Right ventricle myocardium inferior (tissue), 1 donor: ENCODE measurements at regions not wholly inside any gene's neighbourhood (a gene's known extent, or its start where the extent isn't known, plus 50 kb on each side); places are given as distances from the start of the nearest gene placed in this dataset.
"Not testable (repeated sequence)": the region's sequence is repeated elsewhere in the genome, so short reads cannot be mapped to it uniquely, and the experiment has no call there.

Source experiments
- ATAC-seq: fragments of 200-7000 bp; cut with Tn5 transposase; one replicate; pipeline ENCODE4 v1.9.1; 2020; ENCODE audit warnings: mild to moderate bottlenecking, moderate library complexity
- DNase-seq: peaks from one replicate; pipeline ENCODE4 v3.0.0; 2021; ENCODE audit errors: missing footprints
- intact Hi-C: fragments of 100-400 bp; cut with DNase I; formaldehyde crosslinking; loops from one replicate; pipeline ENCODE4 v1.11.0; 2022
- donor health status: DM: no; HTN: yes; CAD: no; lungs with severe emphysema.

DNA sequence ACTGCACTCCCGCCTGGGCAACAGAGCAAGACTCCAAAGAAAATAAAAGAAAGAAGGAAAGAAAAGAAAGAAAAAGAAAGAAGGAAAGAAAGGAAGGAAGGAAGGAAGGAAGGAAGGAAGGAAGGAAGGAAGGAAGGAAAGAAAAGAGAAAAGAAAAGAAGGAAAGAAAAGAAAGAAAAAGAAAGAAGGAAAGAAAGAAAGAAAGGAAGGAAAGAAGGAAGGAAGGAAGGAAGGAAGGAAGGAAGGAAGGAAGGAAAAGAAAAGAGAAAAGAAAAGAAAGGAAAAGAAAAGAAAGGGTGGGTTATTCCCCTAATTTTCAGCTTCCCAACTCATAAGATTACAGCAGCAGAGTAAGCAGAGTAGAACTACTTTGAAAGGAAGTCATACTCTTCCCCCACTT, 64.4 kb downstream of the TMEM200C start:
- intact Hi-C loops, ATAC-seq, DNase-seq: not testable (repeated sequence)

DNA sequence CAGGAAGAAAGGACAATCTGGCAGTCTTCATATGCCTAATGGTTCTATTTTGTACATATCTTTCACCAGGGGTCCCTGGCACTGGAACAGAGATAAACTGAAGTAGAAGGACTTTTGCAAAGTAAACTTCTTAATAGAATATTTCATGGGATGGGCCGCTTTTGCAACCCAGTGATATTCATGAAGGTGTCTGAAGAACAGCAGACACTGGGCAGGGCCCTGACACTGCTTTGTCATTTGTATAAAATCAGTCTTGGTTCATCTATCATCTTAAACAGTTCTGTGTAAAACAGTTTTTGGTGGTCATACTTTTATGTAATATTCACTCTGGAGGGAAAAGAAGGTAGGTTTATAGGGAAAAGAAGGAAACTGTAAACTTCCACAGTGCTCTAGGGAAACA, 66.4 kb downstream of the TMEM200C start:
- intact Hi-C loops, result no loop called here
- ATAC-seq (no peak), DNase-seq (no peak)

DNA sequence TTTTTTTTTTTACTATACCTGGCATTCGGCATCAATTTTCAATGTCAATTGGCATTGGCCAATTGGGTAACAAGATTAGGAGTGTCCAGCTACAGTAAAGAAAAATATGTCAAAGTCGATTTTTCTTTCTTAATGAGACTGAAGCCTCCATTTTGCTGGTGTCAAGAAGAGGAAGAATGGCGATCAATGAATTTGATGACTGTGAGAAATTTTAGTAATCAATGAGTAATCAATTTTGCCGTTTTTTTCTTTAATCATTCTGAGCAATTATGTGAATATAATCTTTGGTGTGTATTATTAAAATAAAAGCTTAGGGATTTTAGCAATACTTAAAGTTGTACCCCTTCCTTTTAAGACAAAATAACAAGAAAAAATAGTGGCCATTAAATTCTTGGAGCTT, 69.7 kb downstream of the TMEM200C start:
- ATAC-seq, result no peak
- no peak for DNase-seq
- intact Hi-C loops, result no loop called here

DNA sequence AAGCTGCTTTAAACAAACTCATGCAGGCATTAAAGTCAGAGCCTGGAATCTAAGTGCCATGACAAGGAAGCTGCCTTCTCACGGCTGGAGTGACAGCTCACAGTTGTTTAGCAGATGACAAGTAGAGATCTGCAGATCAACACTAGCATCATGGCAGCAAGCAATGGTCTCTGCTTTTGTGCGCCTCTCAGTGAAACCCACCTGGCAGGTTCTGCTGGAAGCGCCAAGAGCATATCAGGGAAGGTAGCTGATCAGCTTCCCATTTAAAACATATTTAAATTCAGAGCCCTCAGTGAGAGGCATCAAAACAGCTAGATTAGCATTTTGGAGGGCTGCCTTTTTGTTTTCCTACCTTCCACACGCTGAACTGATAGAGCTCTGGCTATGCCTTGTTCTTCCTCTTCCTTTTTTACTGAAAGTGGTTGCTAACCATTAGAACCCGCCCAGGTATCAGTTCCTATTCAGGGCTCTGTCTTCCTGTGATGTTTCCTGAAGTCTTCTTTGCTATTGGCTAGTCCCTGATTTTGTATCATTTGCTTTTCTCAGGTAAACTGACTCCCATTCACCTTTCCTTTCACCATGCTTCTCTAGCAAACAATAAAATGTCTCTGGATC, 70.8 kb downstream of the TMEM200C start:
- intact Hi-C loops, result no loop called here
- ATAC-seq (no peak), DNase-seq (no peak)

DNA sequence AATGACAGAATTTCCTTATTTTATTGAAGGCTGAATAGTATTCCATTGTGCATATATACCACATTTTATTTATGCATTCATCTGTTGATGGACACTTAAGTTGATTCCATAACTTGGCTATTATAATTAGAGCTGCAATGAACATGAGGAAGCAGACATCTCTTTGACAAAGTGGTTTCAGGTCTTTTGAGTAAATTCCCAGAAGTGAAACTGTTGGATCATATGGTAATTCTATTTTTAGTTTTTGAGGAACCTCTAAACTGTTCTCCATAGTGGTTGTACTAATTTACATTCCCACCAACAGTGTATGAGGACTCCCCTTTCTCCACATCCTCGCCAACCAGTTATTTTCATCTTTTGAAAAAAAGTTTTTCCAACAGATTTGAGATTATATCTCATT, 77.5 kb downstream of the TMEM200C start:
- ATAC-seq, result no peak
- DNase-seq, result no peak
- intact Hi-C loops, result no loop called here

DNA sequence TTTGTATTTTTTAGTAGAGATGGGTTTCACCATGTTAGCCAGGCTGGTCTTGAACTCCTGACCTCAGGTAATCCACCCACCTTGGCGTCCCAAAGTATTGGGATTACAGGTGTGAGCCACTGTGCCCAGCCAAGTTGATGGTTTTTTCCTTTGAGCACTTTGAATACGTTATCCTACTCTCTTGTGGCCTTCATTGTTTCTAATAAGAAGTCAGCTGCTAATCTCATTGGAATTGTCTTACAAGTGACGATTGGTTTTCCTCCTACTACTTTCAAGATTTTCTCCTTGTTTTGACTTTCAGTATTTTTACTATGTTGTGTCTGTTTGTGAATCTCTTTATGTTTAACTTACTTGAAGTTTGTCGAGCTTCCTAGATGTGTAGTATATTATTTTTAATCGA, 88.5 kb downstream of the TMEM200C start:
- ATAC-seq (no peak), DNase-seq (no peak)
- intact Hi-C loops, result no loop called here

DNA sequence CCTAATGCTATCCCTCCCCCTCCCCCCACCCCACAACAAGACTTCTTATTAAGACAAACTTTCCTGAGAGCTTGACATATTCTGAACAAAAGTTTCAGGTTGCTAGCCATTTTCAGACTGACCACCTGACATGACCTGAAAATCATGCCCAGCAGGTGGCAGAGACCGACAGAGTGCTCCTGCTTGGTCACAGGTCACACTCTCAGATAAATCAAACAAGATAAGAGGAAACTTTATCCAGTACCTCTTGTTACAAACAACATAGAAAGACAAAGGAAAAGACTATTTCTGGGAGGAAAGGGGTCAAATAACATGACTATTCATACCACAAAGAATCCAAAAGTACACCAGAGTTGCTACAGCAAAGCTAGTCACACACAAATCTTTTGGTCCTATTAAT, 107.4 kb downstream of the TMEM200C start:
- intact Hi-C loops, result no loop called here
- DNase-seq, result no peak

DNA sequence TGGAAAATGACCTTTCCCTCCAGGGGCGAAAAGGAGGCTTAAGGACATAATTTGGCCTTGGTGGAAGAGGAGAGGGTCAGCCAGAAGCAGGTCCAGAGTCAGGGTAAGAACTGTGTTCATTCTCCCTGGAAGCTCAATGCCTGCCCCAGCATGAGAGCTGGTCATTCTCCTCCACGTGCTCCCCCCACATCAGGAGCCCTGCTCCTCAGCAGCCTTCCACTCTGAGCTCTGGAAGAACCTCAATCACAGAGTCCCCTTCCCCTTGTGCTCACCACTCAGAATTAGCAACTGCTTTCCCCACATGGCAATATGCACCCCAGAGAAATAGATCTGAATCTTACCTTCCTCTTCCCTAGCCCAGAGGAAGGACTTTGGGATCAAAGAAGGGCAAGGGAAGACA, 115.4 kb downstream of the TMEM200C start:
- intact Hi-C loops, result no loop called here
- DNase-seq, result no peak
- ATAC-seq, result no peak

More for the DNA sequence above, 107.4 kb downstream of the TMEM200C start:
- no peak for ATAC-seq

DNA sequence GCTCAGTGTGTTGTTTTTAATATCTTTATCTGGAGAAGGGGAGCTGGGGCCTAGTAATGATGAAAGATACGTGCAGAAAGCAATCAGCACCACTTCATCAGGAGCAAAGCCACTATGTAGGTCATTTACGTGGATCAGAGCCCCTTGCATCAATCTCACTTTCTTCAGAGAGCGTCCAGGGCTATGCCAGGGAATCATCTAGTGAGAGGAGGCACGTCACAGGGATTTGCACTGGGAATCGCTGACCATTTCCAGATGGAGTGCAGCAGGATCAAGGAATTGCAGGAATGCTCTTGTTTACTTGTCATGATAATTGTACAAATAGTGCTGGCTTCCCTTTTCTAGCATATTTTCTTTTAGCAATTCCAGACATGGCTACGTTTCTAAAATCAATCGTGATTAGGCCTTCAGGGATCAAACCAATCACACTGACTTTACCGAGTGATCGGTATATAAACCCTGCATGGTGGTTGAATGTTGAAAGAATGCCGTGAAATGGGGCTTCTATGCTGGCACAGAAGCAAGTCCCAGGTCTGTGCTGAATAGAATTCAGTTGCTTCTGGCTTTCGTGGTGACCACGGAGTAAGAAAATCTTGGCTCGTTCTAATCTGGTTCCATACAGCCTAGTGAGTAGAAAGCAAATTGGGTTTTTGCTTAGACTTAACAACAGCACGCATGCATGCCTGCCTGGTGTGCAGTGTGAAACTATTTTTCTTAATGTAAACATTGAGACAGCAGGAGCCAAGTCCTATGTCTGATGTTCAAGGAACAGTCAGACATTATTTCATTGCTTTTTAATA, 122.8 kb downstream of the TMEM200C start:
- ATAC-seq, result no peak
- DNase-seq, result no peak
- intact Hi-C loops, result no loop called here

DNA sequence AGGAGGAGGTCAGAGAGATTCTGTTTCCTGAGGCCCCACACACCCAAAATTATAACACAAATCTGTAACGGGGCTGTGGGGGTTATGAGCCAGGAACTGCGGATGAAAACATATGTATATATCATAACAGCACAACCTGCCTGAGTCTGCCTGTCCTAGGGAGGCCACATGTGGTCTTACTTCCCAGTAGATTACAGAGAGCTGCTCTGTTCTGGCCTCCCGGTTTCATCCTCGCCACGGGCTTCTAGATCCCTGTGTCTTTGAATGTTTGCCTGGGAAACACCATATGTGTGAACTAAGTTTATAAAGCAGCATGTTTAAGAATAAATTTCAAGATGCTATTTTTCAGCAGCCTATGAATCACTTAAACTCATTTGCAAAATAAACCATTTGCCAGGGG, 124.0 kb downstream of the TMEM200C start:
- ATAC-seq (no peak), DNase-seq (no peak)
- intact Hi-C loops, result no loop called here

DNA sequence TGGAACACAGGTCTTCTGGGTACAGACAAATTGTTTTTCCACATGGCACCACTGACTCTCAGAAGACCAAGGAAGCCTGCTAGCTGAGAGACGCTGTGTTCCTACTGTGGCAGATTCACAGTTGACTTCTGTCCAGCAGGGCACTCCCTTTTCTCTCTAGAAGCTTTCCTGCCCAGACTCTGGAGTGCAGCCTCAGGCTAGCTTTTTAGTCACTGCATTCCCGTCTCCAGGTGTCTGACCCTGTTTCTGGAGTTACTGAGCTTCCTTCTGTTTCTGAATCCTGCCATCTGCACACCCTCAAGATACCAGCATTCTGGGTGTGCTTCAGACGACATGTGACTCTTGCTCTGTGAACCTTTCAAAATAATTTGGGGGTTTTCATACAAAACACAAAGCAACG, 125.1 kb downstream of the TMEM200C start:
- intact Hi-C loops, result no loop called here
- ATAC-seq (no peak), DNase-seq (no peak)

DNA sequence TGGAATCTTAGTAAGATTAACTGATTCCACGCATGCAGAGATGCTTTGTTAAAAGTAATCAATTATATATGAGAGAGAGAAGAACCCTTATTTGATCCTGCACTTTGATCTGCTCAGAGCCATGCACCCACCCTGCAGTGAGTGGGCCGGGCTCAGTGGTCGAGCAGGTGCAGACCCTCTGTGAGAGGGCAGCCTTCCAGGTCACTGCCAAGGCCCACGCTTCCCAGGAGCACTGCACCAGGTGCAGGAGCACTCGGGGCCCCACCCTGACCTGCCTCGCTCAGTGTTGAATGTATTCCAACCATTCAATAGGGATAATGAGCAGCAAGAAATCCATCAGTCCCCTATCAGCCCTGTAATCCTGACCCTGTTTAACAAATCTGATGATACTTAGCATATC, 126.9 kb downstream of the TMEM200C start:
- DNase-seq, result no peak
- no peak for ATAC-seq
- intact Hi-C loops, result no loop called here

DNA sequence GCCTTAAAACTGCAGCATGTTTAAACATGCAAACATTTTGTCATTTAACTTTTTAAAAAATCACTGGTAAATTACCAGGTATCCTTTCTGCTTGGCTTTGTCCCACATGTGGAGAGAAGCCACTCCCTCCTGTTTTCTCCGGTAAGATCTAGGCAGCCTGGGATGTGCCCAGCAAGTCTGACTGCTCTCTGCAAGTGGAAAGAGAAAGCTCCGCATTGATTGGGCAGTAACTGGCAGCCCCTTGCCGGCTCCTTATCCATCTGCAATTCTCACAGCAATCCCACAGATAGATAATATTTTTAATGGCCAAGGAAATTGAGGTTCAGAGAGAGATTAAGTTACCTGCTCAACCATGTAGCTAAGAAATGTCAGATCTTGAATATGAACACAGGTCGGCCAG, 136.1 kb downstream of the TMEM200C start:
- ATAC-seq (no peak), DNase-seq (no peak)
- intact Hi-C loops, result no loop called here

DNA sequence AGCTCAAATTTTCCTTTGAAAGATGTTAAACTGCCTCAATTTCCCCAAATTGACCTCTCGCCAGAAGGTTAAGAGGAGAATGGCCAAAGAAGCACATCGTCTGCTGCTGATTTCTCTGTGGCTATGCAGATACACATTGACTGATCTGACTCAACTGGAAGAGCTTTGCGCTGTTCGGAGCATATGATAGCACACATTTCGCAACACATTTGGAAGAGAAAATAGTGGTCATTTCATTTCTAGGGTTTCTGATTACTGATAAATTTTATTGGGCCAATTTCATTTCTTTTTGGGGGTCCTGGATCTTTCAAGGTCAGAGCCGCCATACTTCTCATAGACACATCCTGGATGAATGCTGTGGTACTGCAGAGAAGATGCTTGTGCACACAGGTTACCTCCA, 138.5 kb downstream of the TMEM200C start:
- intact Hi-C loops, result no loop called here
- ATAC-seq (no peak), DNase-seq (no peak)

DNA sequence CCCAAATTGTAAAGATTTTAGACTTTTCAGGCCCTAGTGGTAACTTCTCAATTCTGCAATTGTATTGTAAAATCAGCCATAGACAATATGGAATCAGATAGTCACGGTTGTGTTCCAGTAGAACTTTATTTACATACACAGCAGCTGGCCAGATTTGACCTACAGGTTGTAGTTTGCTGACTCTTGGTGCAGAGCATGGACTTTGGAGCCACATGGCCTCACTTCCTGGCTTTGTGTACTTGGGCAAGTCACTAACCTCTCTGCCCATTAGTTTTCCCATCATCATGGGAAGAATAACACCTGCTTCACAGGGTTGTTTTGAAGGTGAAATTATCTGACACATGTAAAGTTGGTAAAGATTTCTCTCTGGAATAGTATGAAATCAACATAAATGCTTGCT, 147.6 kb downstream of the TMEM200C start:
- ATAC-seq (no peak), DNase-seq (no peak)
- intact Hi-C loops, result no loop called here

DNA sequence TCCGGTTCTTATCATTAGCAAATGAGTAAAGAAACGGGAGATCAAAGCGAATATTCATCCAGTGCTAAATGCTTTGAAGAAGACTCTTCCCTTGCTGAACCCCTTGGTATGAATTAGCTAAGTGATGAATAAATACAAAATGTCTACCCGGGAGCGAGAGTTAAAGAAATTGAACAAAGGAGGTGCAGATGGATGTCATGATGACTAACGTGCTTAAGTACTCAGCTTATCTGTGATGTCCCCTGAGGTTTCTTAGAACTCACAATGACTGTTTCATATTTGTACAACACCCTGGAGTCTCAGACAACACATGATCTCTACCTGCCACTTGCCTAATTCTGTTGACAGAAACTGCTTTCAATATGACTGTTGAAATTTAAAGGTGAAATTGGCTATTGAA, 148.5 kb downstream of the TMEM200C start:
- DNase-seq (no peak), ATAC-seq (no peak)
- intact Hi-C loops, result no loop called here

DNA sequence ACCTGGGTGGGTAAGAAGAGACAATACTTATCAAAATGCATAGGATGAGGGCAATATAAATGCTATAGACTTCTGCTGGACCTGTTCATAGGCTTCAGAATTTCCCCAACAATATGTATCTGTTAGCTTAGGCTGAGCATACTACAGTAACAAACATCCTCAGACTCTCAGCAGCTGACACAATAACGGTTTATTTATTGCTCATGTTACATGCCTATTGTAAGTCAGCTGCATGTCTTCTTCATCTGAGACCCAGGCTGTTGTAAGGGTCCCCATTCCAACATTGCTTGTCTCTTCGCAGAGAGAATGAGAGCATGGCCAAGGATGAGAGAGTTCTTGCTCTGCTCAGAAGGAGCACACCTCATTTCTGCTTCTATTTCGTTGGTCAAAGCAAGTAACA, 150.7 kb downstream of the TMEM200C start:
- intact Hi-C loops, result no loop called here
- DNase-seq (no peak), ATAC-seq (no peak)

DNA sequence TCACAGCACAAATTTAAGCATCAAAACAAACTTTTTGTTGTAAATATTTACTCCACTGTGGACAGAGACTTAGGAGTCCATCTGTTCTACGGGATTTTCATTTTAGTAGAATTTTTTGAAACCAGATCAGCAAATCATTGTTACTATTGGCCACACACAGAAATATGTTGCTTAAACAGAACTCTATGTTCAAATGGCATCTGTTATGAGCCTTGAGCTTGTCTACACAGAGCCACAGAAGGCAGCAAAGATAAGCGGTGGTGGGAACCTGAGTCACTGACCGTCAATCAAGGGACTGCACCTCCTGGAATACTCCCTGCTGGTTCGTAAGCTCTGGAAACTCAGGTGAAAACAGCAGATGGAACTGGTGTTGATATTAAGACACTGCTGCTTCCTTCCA, 156.8 kb downstream of the TMEM200C start:
- intact Hi-C loops, result no loop called here
- ATAC-seq (no peak), DNase-seq (no peak)

DNA sequence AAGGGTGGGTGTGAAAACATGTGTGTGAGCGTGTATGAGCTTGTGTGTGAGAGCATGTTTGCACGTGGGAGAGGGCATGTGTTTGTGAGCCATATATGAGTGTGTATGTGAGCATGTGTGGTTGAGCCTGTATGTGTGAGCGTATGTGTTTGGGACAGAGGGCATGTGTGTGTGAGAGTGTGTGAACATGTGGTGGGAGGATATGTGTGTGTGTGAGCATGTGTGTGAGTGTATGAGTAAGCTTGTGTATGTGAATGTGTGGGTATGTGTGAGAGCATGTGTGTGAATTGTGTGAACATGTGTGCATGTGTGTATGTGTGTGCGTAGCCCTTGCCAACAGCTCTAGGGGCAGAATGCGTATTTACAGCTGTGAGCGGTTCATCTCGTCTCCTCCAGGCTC, 163.0 kb downstream of the TMEM200C start:
- no peak for ATAC-seq
- no peak for DNase-seq
- intact Hi-C loops, result no loop called here

DNA sequence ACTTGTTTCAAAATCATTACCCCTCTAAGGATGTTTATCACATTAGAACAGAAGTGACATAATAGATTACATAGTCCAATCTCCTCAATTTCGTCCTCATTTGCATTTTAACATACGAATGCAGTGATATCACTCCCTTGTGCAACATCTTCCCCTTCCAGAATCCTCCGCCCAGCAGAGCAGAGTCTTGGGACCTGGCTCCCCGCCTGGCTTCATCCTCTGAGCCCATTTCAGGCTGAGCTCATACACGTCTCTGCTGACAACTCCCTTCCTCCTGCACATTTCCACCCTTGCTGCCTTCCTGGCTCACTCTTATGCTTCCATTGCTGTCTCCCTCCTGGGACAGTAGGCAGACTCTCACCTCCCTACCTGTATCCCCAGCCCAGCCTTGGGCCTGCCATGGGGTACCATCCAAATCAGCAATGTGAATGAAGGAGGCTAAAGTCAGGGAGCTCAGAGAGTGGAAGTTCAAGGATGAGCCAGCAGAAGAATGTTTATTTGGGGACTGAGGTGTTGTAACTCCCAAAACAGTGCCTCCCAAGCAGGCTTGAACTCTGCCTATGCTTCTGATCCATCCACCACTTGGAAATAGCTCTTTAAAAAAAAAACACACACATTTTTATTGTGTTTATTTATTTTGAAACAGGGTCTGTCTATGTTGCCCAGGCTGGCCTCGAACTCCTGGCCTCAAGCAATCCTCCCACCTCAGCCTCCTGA, 165.2 kb downstream of the TMEM200C start:
- peak; percentile 89 for ATAC-seq
- intact Hi-C loops, result no loop called here
- DNase-seq, result peak; percentile 53
